Ishikawa (cell line): ENCODE measurements at regions not wholly inside any gene's neighbourhood (a gene's known extent, or its start where the extent isn't known, plus 50 kb on each side); places are given as distances from the start of the nearest gene placed in this dataset.

Experiments used
- CEBPB ChIP-seq: IDR thresholded peaks from 2 replicates; pipeline ENCODE4 v1.6.1; 2012
- CREB1 ChIP-seq: IDR thresholded peaks from 2 replicates; pipeline ENCODE4 v1.6.1; 2012; ENCODE audit warnings: low read depth
- EGR1 ChIP-seq: IDR thresholded peaks from 2 replicates; pipeline ENCODE4 v1.6.1; 2012
- EP300 ChIP-seq: IDR thresholded peaks from 2 replicates; pipeline ENCODE4 v1.6.1; 2012; ENCODE audit warnings: borderline replicate concordance
- FOXM1 ChIP-seq: IDR thresholded peaks from 2 replicates; pipeline ENCODE4 v1.6.1; 2012; ENCODE audit warnings: low read depth, borderline replicate concordance
- MAX ChIP-seq: IDR thresholded peaks from 2 replicates; pipeline ENCODE4 v1.6.1; 2012
- NFIC ChIP-seq: IDR thresholded peaks from 2 replicates; pipeline ENCODE4 v1.6.1; 2012
- RAD21 ChIP-seq: IDR thresholded peaks from 2 replicates; pipeline ENCODE4 v1.6.1; 2012; ENCODE audit warnings: low read depth
- REST ChIP-seq: IDR thresholded peaks from 2 replicates; pipeline ENCODE4 v1.6.1; 2012; ENCODE audit warnings: low read depth, mild to moderate bottlenecking
- TAF1 ChIP-seq: IDR thresholded peaks from 2 replicates; pipeline ENCODE4 v1.6.1; 2012; ENCODE audit warnings: low read depth, mild to moderate bottlenecking
- TCF12 ChIP-seq: IDR thresholded peaks from 2 replicates; pipeline ENCODE4 v1.6.1; 2012; ENCODE audit warnings: low read depth
- TEAD4 ChIP-seq: IDR thresholded peaks from 2 replicates; pipeline ENCODE4 v1.6.1; 2012
- USF1 ChIP-seq: IDR thresholded peaks from 2 replicates; pipeline ENCODE4 v1.6.1; 2012
- YY1 ChIP-seq: IDR thresholded peaks from 2 replicates; pipeline ENCODE4 v1.6.1; 2012; ENCODE audit warnings: low read depth
- ZBTB7A ChIP-seq: IDR thresholded peaks from 2 replicates; pipeline ENCODE4 v1.6.1; 2012; ENCODE audit warnings: low read depth

GRCh38 chr5:158278216-158278925 lies 419.4 kb upstream of the CLINT1 start:
- TF ChIP-seq USF1 (no peak), REST (no peak), ZBTB7A (no peak), MAX (no peak), EP300 (no peak), YY1 (no peak)

- no peak for TF ChIP-seq CEBPB
- TF ChIP-seq USF1 = no peak
- TF ChIP-seq FOXM1 = no peak
- no peak for TF ChIP-seq EP300
- no peak for TF ChIP-seq TCF12
- no peak for TF ChIP-seq YY1
- TF ChIP-seq TAF1 = no peak
- no peak for TF ChIP-seq NFIC
- no peak for TF ChIP-seq EGR1
These were observed 418.3 kb upstream of the CLINT1 start for GRCh38 chr5:158277276-158277675.

- no peak for TF ChIP-seq MAX
- no peak for TF ChIP-seq USF1
- TF ChIP-seq TAF1 = no peak
- TF ChIP-seq NFIC = no peak
- TF ChIP-seq REST = no peak
- TF ChIP-seq FOXM1 = no peak
- no peak for TF ChIP-seq RAD21
- no peak for TF ChIP-seq TEAD4
- TF ChIP-seq CEBPB = no peak
- no peak for TF ChIP-seq YY1
- TF ChIP-seq TCF12 = no peak
- TF ChIP-seq ZBTB7A = no peak
- no peak for TF ChIP-seq EGR1
- TF ChIP-seq EP300 = no peak
- no peak for TF ChIP-seq CREB1
These were observed 417.7 kb upstream of the CLINT1 start for GRCh38 chr5:158276692-158277091.

GRCh38 chr5:158275511-158275910 lies 416.6 kb upstream of the CLINT1 start:
- no peak for TF ChIP-seq FOXM1
- TF ChIP-seq TAF1 = no peak
- TF ChIP-seq TCF12 = no peak
- no peak for TF ChIP-seq MAX

GRCh38 chr5:158273035-158273434 lies 414.1 kb upstream of the CLINT1 start:
- TF ChIP-seq REST (no peak), MAX (no peak), ZBTB7A (no peak), EGR1 (no peak), CEBPB (no peak), TEAD4 (no peak), USF1 (no peak), TAF1 (no peak), RAD21 (no peak), TCF12 (no peak), CREB1 (no peak), NFIC (no peak), YY1 (no peak), EP300 (no peak), FOXM1 (no peak)
